HCT116 (cell line): ENCODE measurements at regions not wholly inside any gene's neighbourhood (a gene's known extent, or its start where the extent isn't known, plus 50 kb on each side); places are given as distances from the start of the nearest gene placed in this dataset.

Source experiments
- ATAC-seq: fragments of 200-7000 bp; cut with Tn5 transposase; 2 replicates; pipeline ENCODE4 v1.9.1; 2020; ENCODE audit warnings: mild to moderate bottlenecking, moderate library complexity
- BruUV-seq: library from RNA; stranded (reverse); fragments of 400-500 nt; replicated peaks from 2 replicates; lab custom pipeline; 2021; lab: Mats Ljungman, UMichigan
- CTCF ChIA-PET: fragments of 300-600 bp; sonication (Branson Sonifier 250); formaldehyde crosslinking; loops from one replicate; lab custom pipeline; 2021; ENCODE audit warnings: antibody characterized with exemption; lab: Charles Lee
- POLR2A ChIA-PET: fragments of 300-600, 350-600 bp; sonication (Branson Sonifier 250); formaldehyde crosslinking; loops from one replicate; lab custom pipeline; 2021; ENCODE audit warnings: antibody characterized with exemption; lab: Charles Lee
- RAD21 ChIA-PET, 2 experiments: fragments of 300-600 bp; sonication (Branson Sonifier 250); formaldehyde crosslinking; loops; one replicate each; lab custom pipeline; 2023; ENCODE audit warnings: low total read pairs in 2 of 2; ENCODE audit not compliant: uncharacterized antibody in 2 of 2, unreplicated experiment in 2 of 2, low non-redundant PET in 1 of 2; lab: Charles Lee
- DNase-seq: peaks from one replicate; pipeline ENCODE4 v3.0.0-alpha.2; 2010; ENCODE audit warnings: low read depth, low spot score
- H2AFZ ChIP-seq: fragments of 200-600 bp; shearing (Covaris generic), sonication (generic); 2 replicates; pipeline ENCODE4 v1.6.1; 2017; ENCODE audit warnings: low read depth, mixed run types, mixed read lengths, antibody characterized with exemption, low read length; ENCODE audit not compliant: poor library complexity, severe bottlenecking
- H3K27ac ChIP-seq: 2 replicates; pipeline ENCODE4 v1.5.1; 2012; ENCODE audit warnings: low read depth, low read length
- H3K27me3 ChIP-seq: fragments of 200-600 bp; sonication (generic); 2 replicates; pipeline ENCODE4 v1.6.1; 2016; ENCODE audit warnings: mixed run types, low read length, mixed read lengths; ENCODE audit not compliant: insufficient read depth
- H3K36me3 ChIP-seq, 2 experiments: fragments of 200-500 bp in 1 of 2; fragments of 200-600 bp in 1 of 2; sonication (Bioruptor generic) in 1 of 2; sonication (generic) in 1 of 2; 2 replicates each; pipeline versions ENCODE4 v1.5.1 to v1.6.1; 2014 to 2016; ENCODE audit warnings: low read length in 2 of 2, inconsistent platforms in 1 of 2, mixed read lengths in 1 of 2, mixed run types in 1 of 2; ENCODE audit not compliant: insufficient read depth in 2 of 2, control insufficient read depth in 1 of 2
- H3K4me1 ChIP-seq, 2 experiments: fragments of 200-600 bp in 1 of 2; sonication (generic) in 1 of 2; 2 replicates each; pipeline versions ENCODE4 v1.5.1 to v1.6.1; 2012 to 2017; ENCODE audit warnings: low read length in 2 of 2, inconsistent platforms in 1 of 2, mild to moderate bottlenecking in 1 of 2, mixed read lengths in 1 of 2, mixed run types in 1 of 2, moderate library complexity in 1 of 2; ENCODE audit not compliant: insufficient read depth in 2 of 2, control insufficient read depth in 1 of 2
- H3K4me2 ChIP-seq: fragments of 200-600 bp; sonication (generic); 2 replicates; pipeline ENCODE4 v1.6.1; 2017; ENCODE audit warnings: mixed run types, low read length, mixed read lengths
- H3K4me3 ChIP-seq, 2 experiments: fragments of 200-600 bp in 1 of 2; sonication (generic) in 1 of 2; replicated peaks in 1 of 2; 2 replicates each; pipeline ENCODE4 v1.5.1; 2011 to 2016; ENCODE audit warnings: low read length in 2 of 2, control low read depth in 1 of 2, low read depth in 1 of 2, mild to moderate bottlenecking in 1 of 2, mixed read lengths in 1 of 2, mixed run types in 1 of 2
- H3K79me2 ChIP-seq: fragments of 200-600 bp; sonication (generic); 2 replicates; pipeline ENCODE4 v1.6.1; 2017; ENCODE audit warnings: mild to moderate bottlenecking, mixed run types, low read length, moderate library complexity, mixed read lengths; ENCODE audit not compliant: insufficient read depth
- H3K9ac ChIP-seq: fragments of 200-600 bp; sonication (generic); 2 replicates; pipeline ENCODE4 v1.6.1; 2016; ENCODE audit warnings: low read length, mixed read lengths
- H3K9me2 ChIP-seq: fragments of 200-600 bp; sonication (generic), shearing (Covaris generic); 2 replicates; pipeline ENCODE4 v1.6.1; 2017; ENCODE audit warnings: mixed run types, mild to moderate bottlenecking, moderate library complexity; ENCODE audit not compliant: insufficient read depth
- H3K9me3 ChIP-seq, 2 experiments: fragments of 200-500 bp in 1 of 2; fragments of 200-600 bp in 1 of 2; sonication (Bioruptor generic) in 1 of 2; sonication (generic) in 1 of 2; 2 replicates each; pipeline ENCODE4 v1.6.1; 2014 to 2017; ENCODE audit warnings: low read length in 2 of 2, mixed read lengths in 2 of 2, inconsistent platforms in 1 of 2, low read depth in 1 of 2, mild to moderate bottlenecking in 1 of 2, mixed run types in 1 of 2, moderate library complexity in 1 of 2; ENCODE audit not compliant: control insufficient read depth in 1 of 2, insufficient read depth in 1 of 2
- H4K20me1 ChIP-seq: fragments of 200-600 bp; sonication (generic), shearing (Covaris generic); 2 replicates; pipeline ENCODE4 v1.6.1; 2017; ENCODE audit warnings: mixed run types, mild to moderate bottlenecking, moderate library complexity; ENCODE audit not compliant: insufficient read depth
- CBX3 ChIP-seq: IDR thresholded peaks from 2 replicates; pipeline ENCODE4 v1.6.1; 2012; ENCODE audit warnings: low read depth
- CEBPB ChIP-seq: IDR thresholded peaks from 2 replicates; pipeline ENCODE4 v1.6.1; 2012; ENCODE audit warnings: low read depth
- ELF1 ChIP-seq: IDR thresholded peaks from 2 replicates; pipeline ENCODE4 v1.6.1; 2012; ENCODE audit warnings: low read depth, borderline replicate concordance
- FOSL1 ChIP-seq: IDR thresholded peaks from 2 replicates; pipeline ENCODE4 v1.6.1; 2012; ENCODE audit warnings: low read depth
- JUND ChIP-seq: IDR thresholded peaks from 2 replicates; pipeline ENCODE4 v1.6.1; 2012
- MAX ChIP-seq: IDR thresholded peaks from 2 replicates; pipeline ENCODE4 v1.6.1; 2012
- POLR2AphosphoS5 ChIP-seq: IDR thresholded peaks from 2 replicates; pipeline ENCODE4 v1.6.1; 2011; ENCODE audit warnings: mild to moderate bottlenecking, low read depth, low read length, moderate library complexity
- SP1 ChIP-seq: IDR thresholded peaks from 2 replicates; pipeline ENCODE4 v1.6.1; 2012; ENCODE audit warnings: low read depth
- SRF ChIP-seq: IDR thresholded peaks from 2 replicates; pipeline ENCODE4 v1.6.1; 2012; ENCODE audit warnings: low read depth
- TCF7L2 ChIP-seq: IDR thresholded peaks from 2 replicates; pipeline ENCODE4 v1.7.0; 2011; ENCODE audit warnings: borderline replicate concordance, inconsistent platforms; ENCODE audit not compliant: insufficient read depth, insufficient read length; ENCODE audit errors: extremely low read depth
- YY1 ChIP-seq: IDR thresholded peaks from 2 replicates; pipeline ENCODE4 v1.6.1; 2011; ENCODE audit warnings: low read length, low read depth, moderate library complexity, mild to moderate bottlenecking; ENCODE audit not compliant: insufficient replicate concordance; ENCODE audit errors: extremely low read depth
- ZFX ChIP-seq: fragments of 450-650 bp; IDR thresholded peaks from 2 replicates; pipeline ENCODE4 v1.6.1; 2017
- ZNF274 ChIP-seq: fragments of 200-500 bp; sonication (Bioruptor generic); IDR thresholded peaks from 2 replicates; pipeline ENCODE4 v1.6.1; 2014; ENCODE audit warnings: mild to moderate bottlenecking, low read depth, low read length, inconsistent platforms
- intact Hi-C: fragments of 100-400 bp; cut with micrococcal nuclease; formaldehyde crosslinking; loops from 2 replicates; pipeline ENCODE4 v1.10.0; 2022

GRCh38 chr14:97036086-97036852, 239.1 kb downstream of the VRK1 start:
- H3K9me3 ChIP-seq: no peaks in the 10 kb centered on the region
- H3K79me2 ChIP-seq: no peaks in the 10 kb centered on the region
- BruUV-seq: no TSS peak
- CTCF ChIA-PET: no interaction called here
- intact Hi-C loops: no loop called here
- TF ChIP-seq YY1: no peak
- TF ChIP-seq FOSL1: no peak
- TF ChIP-seq CBX3: no peak
- 0 out of 2 replicates have a peak, but pooled peaks have one; percentile 12 for TF ChIP-seq ZFX
- no peak for TF ChIP-seq TCF7L2
- TF ChIP-seq ELF1: no peak
- H3K4me2 ChIP-seq: no peak overlapping the region
- H3K36me3 ChIP-seq: no peaks in the 10 kb centered on the region
- no peak for DNase-seq
- H3K9me2 ChIP-seq: no peaks in the 10 kb centered on the region
- H3K9ac ChIP-seq: no peak overlapping the region
- no peak for ATAC-seq
- POLR2A ChIA-PET: no interaction called here
- H3K27me3 ChIP-seq: no peaks in the 10 kb centered on the region
- H3K4me1 ChIP-seq: no peaks in the 10 kb centered on the region
- no peak overlapping the region for H3K27ac ChIP-seq
- H2AFZ ChIP-seq: no peak overlapping the region
- no peak overlapping the region for H3K4me3 ChIP-seq
- no peaks in the 10 kb centered on the region for H4K20me1 ChIP-seq
- RAD21 ChIA-PET: no interaction called here

GRCh38 chr14:97039717-97040363, 242.7 kb downstream of the VRK1 start:
- RAD21 ChIA-PET: no interaction called here
- H3K79me2 ChIP-seq: no peaks in the 10 kb centered on the region
- no TSS peak for BruUV-seq
- ATAC-seq (no peak), DNase-seq (no peak)
- CTCF ChIA-PET: no interaction called here
- no peak overlapping the region for H3K27ac ChIP-seq
- no peak overlapping the region for H3K4me3 ChIP-seq
- no peak for TF ChIP-seq MAX
- TF ChIP-seq ZNF274: no peak
- TF ChIP-seq CEBPB: no peak
- no peak for TF ChIP-seq SRF
- no peak for TF ChIP-seq TCF7L2
- TF ChIP-seq JUND: no peak
- no peak for TF ChIP-seq POLR2AphosphoS5
- no peak for TF ChIP-seq SP1
- H3K9me3 ChIP-seq: no peaks in the 10 kb centered on the region
- POLR2A ChIA-PET: no interaction called here
- H3K4me1 ChIP-seq: no peaks in the 10 kb centered on the region
- H3K27me3 ChIP-seq: no peaks in the 10 kb centered on the region
- no peaks in the 10 kb centered on the region for H3K9me2 ChIP-seq
- H3K36me3 ChIP-seq: no peaks in the 10 kb centered on the region
- H2AFZ ChIP-seq: no peak overlapping the region
- no peaks in the 10 kb centered on the region for H4K20me1 ChIP-seq
- no peak overlapping the region for H3K4me2 ChIP-seq
- intact Hi-C loops: no loop called here
- H3K9ac ChIP-seq: no peak overlapping the region
